ENCODE measurements at regions not wholly inside any gene's neighbourhood (a gene's known extent, or its start where the extent isn't known, plus 50 kb on each side); places are given as distances from the start of the nearest gene placed in this dataset.

DNA sequence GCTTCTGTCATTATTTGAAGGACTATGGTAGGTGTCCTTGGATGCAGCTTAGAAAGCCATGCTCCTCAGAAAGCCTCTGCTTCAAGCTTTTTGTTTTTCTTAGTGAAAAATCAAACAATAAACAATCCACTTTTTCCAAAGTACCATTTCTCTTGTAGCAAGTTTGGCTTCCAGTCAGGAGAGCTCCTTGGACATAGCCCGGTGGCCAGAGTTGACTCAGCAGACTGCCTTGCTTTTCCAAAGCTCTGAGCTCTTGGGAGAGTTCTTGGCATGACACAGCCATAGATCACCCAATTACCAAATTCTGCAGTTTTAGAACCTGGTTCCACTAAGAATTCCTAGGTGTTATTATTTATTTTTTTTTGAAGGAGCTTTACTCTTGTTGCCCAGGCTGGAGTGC is 189.4 kb upstream of the MTPN start:
- no peak for TF ChIP-seq CTCF (IDR thresholded peaks at IDR 0.05; ENCODE audit: insufficient read depth, low read length, missing control alignments)
- ChIA-PET POLR2A (interaction anchor here (0.6 kb wide), 1 partner anchor 25 kb away, joined by 3 read pairs; no protein-coding TSS in a partner anchor), CTCF (no interaction called here)
- DNase-seq (ENCODE audit: low read depth, low spot score) = no peak
- H3K4me3 ChIP-seq (ENCODE audit: low read depth, low read length) = no peak overlapping the region

GRCh38 chr7:136163340-136163801 is 186.2 kb upstream of the MTPN start:
- ChIA-PET CTCF (no interaction called here), POLR2A (no interaction called here)
- DNase-seq (ENCODE audit: low read depth, low spot score) = no peak
- no peak overlapping the region for H3K4me3 ChIP-seq (ENCODE audit: low read depth, low read length)
- no peak for TF ChIP-seq CTCF (IDR thresholded peaks at IDR 0.05; ENCODE audit: insufficient read depth, low read length, missing control alignments)

DNA sequence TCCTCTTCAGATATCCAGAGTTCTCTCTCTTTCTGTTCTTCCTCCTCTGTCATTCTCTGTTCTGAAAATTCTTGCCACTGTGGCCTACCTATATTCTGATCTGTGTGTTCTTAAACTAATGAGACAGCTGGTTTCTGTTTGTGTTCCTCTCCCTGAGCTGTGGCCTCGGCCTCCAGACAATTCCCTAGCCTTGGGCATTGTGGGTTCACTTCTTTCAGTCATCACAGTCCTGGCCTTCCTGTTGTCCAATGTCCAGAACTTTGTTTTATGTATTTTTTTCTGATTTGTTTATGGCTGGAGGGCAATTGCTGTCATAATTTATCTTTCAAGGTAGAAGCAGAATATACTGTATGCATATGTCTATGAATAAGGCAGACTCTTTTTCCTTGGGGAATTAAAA is 173.2 kb upstream of the MTPN start:
- no peak for TF ChIP-seq CTCF (IDR thresholded peaks at IDR 0.05; ENCODE audit: insufficient read depth, low read length, missing control alignments)
- CTCF ChIA-PET = no interaction called here
- no peak for DNase-seq (ENCODE audit: low read depth, low spot score)
- POLR2A ChIA-PET = no interaction called here
- H3K4me3 ChIP-seq (ENCODE audit: low read depth, low read length) = no peak overlapping the region

DNA sequence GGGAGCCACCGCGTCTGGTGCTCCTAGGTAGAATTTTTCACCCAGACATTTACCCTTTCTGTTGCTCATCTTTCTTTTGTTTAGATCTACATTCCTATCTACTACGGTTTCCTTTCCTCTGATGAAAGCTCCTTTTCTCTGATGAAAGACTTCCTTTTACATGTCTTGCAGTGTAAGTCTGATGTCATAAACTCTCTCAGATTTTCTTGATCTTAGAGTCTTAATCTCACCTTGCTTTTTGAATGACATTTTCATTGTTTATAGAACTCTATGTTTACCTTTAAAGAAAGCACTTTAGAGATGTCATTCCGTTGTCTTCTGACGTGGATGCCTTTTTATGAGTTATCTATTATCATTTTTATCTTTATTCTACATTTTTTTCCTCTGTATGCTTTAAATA is 171.8 kb upstream of the MTPN start:
- no peak for TF ChIP-seq CTCF (IDR thresholded peaks at IDR 0.05; ENCODE audit: insufficient read depth, low read length, missing control alignments)
- ChIA-PET POLR2A (no interaction called here), CTCF (no interaction called here)
- H3K4me3 ChIP-seq (ENCODE audit: low read depth, low read length) = no peak overlapping the region
- no peak for DNase-seq (ENCODE audit: low read depth, low spot score)

DNA sequence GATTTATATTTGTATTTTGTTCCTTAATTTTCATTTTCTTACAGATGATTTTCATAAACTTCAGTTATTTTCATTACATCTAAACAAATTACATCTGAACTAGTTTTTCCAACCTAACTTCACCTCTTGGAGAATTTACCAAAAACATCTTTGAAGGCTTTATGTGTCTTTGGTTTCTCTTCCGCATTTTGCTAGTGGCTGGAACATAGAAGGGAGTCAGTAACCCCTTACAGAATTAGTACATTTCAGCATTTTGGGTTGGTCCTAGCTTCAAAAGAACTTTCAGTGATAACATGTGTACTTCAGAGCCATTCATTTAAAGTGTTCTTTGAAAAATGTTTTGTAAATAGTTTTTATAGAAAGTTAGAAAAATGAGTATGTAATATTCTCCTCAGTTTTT is 169.8 kb upstream of the MTPN start:
- ChIA-PET CTCF (no interaction called here), POLR2A (no interaction called here)
- no peak for DNase-seq (ENCODE audit: low read depth, low spot score)
- no peak overlapping the region for H3K4me3 ChIP-seq (ENCODE audit: low read depth, low read length)
- no peak for TF ChIP-seq CTCF (IDR thresholded peaks at IDR 0.05; ENCODE audit: insufficient read depth, low read length, missing control alignments)

DNA sequence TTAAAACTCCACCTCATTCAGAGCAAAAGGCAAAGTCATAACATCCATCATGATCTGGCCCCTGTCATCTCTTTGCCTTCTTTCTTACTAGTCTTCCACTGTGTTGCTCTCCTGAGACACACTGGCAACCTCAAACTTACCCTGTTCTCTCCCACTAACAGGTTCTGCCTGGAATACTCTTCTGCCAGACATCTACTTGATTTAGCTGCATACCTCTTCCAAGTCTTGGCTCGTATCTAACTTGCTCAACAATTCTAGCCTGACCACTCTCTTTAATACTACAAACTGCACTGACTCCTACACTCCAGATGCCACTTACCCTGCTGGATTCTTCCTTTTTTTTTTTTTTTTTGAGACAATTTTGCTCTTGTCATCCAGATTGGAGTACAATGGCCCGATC is 167.0 kb upstream of the MTPN start:
- ChIA-PET CTCF (no interaction called here), POLR2A (no interaction called here)
- no peak overlapping the region for H3K4me3 ChIP-seq (ENCODE audit: low read depth, low read length)
- no peak for DNase-seq (ENCODE audit: low read depth, low spot score)
- no peak for TF ChIP-seq CTCF (IDR thresholded peaks at IDR 0.05; ENCODE audit: insufficient read depth, low read length, missing control alignments)
